ENCODE measurements at regions not wholly inside any gene's neighbourhood (a gene's known extent, or its start where the extent isn't known, plus 50 kb on each side); places are given as distances from the start of the nearest gene placed in this dataset.
"Not testable (repeated sequence)": the region's sequence is repeated elsewhere in the genome, so short reads cannot be mapped to it uniquely, and the experiment has no call there.

GRCh38 chr4:111136438-111136837 lies 513.6 kb upstream of the PITX2 start:
- 0 out of 2 replicates have a peak, but pooled peaks have one; percentile 8 for TF ChIP-seq CTCF (IDR thresholded peaks at IDR 0.05; ENCODE audit: control insufficient read depth, extremely low read depth, insufficient read depth)
- no peak for DNase-seq (ENCODE audit: low read depth)
- no peak overlapping the region for H3K4me3 ChIP-seq (ENCODE audit: low read depth, low read length)

- no peak for DNase-seq (ENCODE audit: low read depth)
- H3K4me3 ChIP-seq (ENCODE audit: low read depth, low read length) = no peak overlapping the region
- no peak for TF ChIP-seq CTCF (IDR thresholded peaks at IDR 0.05; ENCODE audit: control insufficient read depth, extremely low read depth, insufficient read depth)
Observed at GRCh38 chr4:111136967-111137366, 514.1 kb upstream of the PITX2 start.

GRCh38 chr4:111143510-111143909 lies 520.6 kb upstream of the PITX2 start:
- DNase-seq (ENCODE audit: low read depth) = no peak
- no peak for TF ChIP-seq CTCF (IDR thresholded peaks at IDR 0.05; ENCODE audit: control insufficient read depth, extremely low read depth, insufficient read depth)
- no peak overlapping the region for H3K4me3 ChIP-seq (ENCODE audit: low read depth, low read length)

- TF ChIP-seq CTCF (IDR thresholded peaks at IDR 0.05; ENCODE audit: control insufficient read depth, extremely low read depth, insufficient read depth) = no peak
- no peak for DNase-seq (ENCODE audit: low read depth)
- H3K4me3 ChIP-seq (ENCODE audit: low read depth, low read length) = no peak overlapping the region
Observed at GRCh38 chr4:111154934-111155333, 532.1 kb upstream of the PITX2 start.

GRCh38 chr4:111164556-111164955 lies 541.7 kb upstream of the PITX2 start:
- not testable (repeated sequence) for H3K4me3 ChIP-seq (ENCODE audit: low read depth, low read length); DNase-seq (ENCODE audit: low read depth)
- peak; percentile 54 for TF ChIP-seq CTCF (IDR thresholded peaks at IDR 0.05; ENCODE audit: control insufficient read depth, extremely low read depth, insufficient read depth)

- DNase-seq (ENCODE audit: low read depth) = no peak
- TF ChIP-seq CTCF (IDR thresholded peaks at IDR 0.05; ENCODE audit: control insufficient read depth, extremely low read depth, insufficient read depth) = no peak
- no peak overlapping the region for H3K4me3 ChIP-seq (ENCODE audit: low read depth, low read length)
Observed at GRCh38 chr4:111174331-111174730, 551.5 kb upstream of the PITX2 start.

GRCh38 chr4:111178231-111178630 lies 555.4 kb upstream of the PITX2 start:
- no peak overlapping the region for H3K4me3 ChIP-seq (ENCODE audit: low read depth, low read length)
- no peak for DNase-seq (ENCODE audit: low read depth)
- TF ChIP-seq CTCF (IDR thresholded peaks at IDR 0.05; ENCODE audit: control insufficient read depth, extremely low read depth, insufficient read depth) = no peak
